ENCODE measurements at regions not wholly inside any gene's neighbourhood (a gene's known extent, or its start where the extent isn't known, plus 50 kb on each side); places are given as distances from the start of the nearest gene placed in this dataset.

DNA sequence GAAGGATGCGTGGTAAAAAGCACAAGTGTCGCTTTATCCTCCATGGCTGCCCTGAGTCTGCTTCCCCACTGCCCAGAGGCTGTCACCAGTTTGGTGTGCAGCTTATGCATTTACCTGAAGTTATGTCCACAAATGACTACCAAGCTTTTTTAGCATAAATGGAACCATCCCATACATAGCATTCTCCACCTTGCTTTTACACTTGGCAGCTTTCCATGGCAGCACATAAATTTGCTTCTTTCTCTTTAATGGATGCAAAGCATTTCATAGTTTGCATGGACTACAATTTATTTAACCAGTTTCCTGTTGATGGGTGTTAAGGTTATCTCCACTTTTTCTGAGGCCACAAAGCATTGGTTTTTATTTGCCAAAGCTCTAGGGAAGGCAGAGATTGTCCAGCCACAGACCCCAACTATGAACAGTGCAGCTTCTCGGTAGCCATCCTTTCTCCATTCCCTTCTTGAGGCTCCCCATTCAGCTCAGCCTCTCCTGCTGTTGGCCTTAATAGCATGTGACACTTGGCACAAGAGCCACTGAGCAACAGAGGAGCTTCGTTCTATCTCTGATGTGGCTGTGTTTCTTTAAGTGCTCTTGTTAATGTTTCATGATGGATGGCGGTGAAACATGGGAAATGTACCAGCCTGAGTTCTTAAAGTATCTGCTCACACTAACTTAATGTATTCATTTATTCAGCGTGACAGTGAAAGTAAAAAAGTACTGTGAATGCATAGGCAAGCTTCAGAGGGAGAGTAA lies 59.8 kb upstream of the NAV2 start:
- DNase-seq (ENCODE audit: low spot score), result no peak
- TF ChIP-seq POLR2AphosphoS5 (IDR thresholded peaks at IDR 0.05) (no peak), POLR2A (IDR thresholded peaks at IDR 0.05) (no peak)
- TF ChIP-seq, protein P1, sequence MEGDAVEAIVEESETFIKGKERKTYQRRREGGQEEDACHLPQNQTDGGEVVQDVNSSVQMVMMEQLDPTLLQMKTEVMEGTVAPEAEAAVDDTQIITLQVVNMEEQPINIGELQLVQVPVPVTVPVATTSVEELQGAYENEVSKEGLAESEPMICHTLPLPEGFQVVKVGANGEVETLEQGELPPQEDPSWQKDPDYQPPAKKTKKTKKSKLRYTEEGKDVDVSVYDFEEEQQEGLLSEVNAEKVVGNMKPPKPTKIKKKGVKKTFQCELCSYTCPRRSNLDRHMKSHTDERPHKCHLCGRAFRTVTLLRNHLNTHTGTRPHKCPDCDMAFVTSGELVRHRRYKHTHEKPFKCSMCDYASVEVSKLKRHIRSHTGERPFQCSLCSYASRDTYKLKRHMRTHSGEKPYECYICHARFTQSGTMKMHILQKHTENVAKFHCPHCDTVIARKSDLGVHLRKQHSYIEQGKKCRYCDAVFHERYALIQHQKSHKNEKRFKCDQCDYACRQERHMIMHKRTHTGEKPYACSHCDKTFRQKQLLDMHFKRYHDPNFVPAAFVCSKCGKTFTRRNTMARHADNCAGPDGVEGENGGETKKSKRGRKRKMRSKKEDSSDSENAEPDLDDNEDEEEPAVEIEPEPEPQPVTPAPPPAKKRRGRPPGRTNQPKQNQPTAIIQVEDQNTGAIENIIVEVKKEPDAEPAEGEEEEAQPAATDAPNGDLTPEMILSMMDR (IDR thresholded peaks at IDR 0.05), result no peak
- intact Hi-C loops (cut with DNase I), result no loop called here
- WGBS, result 82% methylated on average over 6 of the region's 6 CpGs
- H3K27me3 ChIP-seq (replicated peaks; ENCODE audit: insufficient read depth), result no peaks in the 10 kb centered on the region
- H3K36me3 ChIP-seq, result no peaks in the 10 kb centered on the region
- no peak overlapping the region for H3K27ac ChIP-seq
- H3K9me3 ChIP-seq, result no peaks in the 10 kb centered on the region
- no peaks in the 10 kb centered on the region for H3K4me1 ChIP-seq (replicated peaks)
- H3K4me3 ChIP-seq, result no peak overlapping the region

DNA sequence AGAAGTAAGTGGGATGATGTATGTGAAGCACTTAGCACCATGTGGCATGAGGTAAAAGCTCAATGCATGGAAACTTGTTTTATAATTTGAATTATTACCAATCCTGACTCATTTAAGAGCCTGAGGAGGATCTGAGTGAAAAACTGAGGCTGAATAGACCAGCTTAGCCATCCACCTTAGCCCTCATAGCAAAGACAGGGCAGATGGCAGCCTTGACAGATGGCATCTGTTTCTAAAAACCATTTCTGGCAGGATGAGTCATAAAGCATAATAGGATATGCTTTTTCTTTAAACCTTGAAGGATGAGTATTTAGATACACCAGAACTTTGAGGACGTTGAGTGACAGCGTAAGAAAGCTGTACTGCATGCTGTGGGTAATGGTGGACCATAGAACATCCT lies 61.0 kb upstream of the NAV2 start:
- Histone ChIP-seq H3K27ac (no peak overlapping the region), H3K9me3 (no peaks in the 10 kb centered on the region), H3K4me1 (replicated peaks) (no peaks in the 10 kb centered on the region), H3K27me3 (replicated peaks; ENCODE audit: insufficient read depth) (no peaks in the 10 kb centered on the region), H3K4me3 (no peak overlapping the region), H3K36me3 (no peaks in the 10 kb centered on the region)
- WGBS, result 94% methylated on average over 2 of the region's 2 CpGs
- no peak for DNase-seq (ENCODE audit: low spot score)
- TF ChIP-seq POLR2AphosphoS5 (IDR thresholded peaks at IDR 0.05), result no peak
- TF ChIP-seq, protein P1 (IDR thresholded peaks at IDR 0.05), result no peak
- no peak for TF ChIP-seq POLR2A (IDR thresholded peaks at IDR 0.05)
- intact Hi-C loops (cut with DNase I), result no loop called here

DNA sequence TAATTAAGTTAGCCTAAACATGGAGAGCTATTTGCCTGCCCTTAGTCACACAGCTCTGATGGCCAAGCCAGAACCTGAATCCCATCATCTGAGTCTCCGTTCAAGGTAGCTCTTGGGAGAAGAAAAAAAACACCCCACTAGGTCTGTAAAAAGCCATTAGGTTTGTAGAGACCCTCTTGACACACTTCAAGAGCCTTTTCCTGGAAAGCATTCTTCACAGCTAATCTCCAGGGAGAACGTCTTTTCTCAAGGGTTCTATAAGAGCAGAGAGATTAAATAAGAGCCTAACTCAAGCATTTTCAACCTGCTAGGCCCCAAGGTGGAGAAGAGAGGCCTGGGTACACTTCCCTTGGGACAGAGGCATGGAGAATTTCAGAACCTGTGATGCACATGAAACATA lies 61.6 kb upstream of the NAV2 start:
- H3K4me1 ChIP-seq (replicated peaks), result no peaks in the 10 kb centered on the region
- intact Hi-C loops (cut with DNase I), result no loop called here
- no peaks in the 10 kb centered on the region for H3K36me3 ChIP-seq
- no peak overlapping the region for H3K27ac ChIP-seq
- TF ChIP-seq, protein P1 (IDR thresholded peaks at IDR 0.05), result no peak
- TF ChIP-seq POLR2A (IDR thresholded peaks at IDR 0.05) (no peak), POLR2AphosphoS5 (IDR thresholded peaks at IDR 0.05) (no peak)
- H3K27me3 ChIP-seq (replicated peaks; ENCODE audit: insufficient read depth), result no peaks in the 10 kb centered on the region
- DNase-seq (ENCODE audit: low spot score), result no peak
- H3K9me3 ChIP-seq, result no peaks in the 10 kb centered on the region
- no peak overlapping the region for H3K4me3 ChIP-seq
- 86% methylated on average over 2 of the region's 2 CpGs for WGBS

DNA sequence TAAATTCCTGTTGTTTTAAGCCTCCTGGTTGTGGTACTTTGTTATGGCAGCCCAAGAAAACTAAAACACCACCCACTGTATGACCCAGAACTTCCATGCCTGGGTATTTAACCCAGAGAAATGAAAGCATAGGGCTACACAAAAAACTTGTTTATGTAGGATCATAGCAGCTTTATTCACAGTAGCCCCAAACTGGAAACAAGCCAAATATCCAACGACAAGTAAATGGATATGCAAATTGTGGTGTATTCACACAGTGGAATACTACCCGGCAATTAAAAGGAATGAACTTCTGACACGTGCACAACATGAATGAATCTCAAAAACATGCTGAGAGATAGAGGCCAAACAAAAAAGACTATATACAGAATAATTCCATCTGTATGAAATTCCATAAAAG lies 62.2 kb upstream of the NAV2 start:
- 69% methylated on average over 3 of the region's 3 CpGs for WGBS
- no peaks in the 10 kb centered on the region for H3K4me1 ChIP-seq (replicated peaks)
- DNase-seq (ENCODE audit: low spot score), result no peak
- H3K9me3 ChIP-seq, result no peaks in the 10 kb centered on the region
- TF ChIP-seq POLR2AphosphoS5 (IDR thresholded peaks at IDR 0.05) (no peak), POLR2A (IDR thresholded peaks at IDR 0.05) (no peak)
- TF ChIP-seq, protein P1 (IDR thresholded peaks at IDR 0.05), result no peak
- H3K27ac ChIP-seq, result no peak overlapping the region
- H3K27me3 ChIP-seq (replicated peaks; ENCODE audit: insufficient read depth), result no peaks in the 10 kb centered on the region
- no peak overlapping the region for H3K4me3 ChIP-seq
- H3K36me3 ChIP-seq, result no peaks in the 10 kb centered on the region
- intact Hi-C loops (cut with DNase I), result no loop called here

DNA sequence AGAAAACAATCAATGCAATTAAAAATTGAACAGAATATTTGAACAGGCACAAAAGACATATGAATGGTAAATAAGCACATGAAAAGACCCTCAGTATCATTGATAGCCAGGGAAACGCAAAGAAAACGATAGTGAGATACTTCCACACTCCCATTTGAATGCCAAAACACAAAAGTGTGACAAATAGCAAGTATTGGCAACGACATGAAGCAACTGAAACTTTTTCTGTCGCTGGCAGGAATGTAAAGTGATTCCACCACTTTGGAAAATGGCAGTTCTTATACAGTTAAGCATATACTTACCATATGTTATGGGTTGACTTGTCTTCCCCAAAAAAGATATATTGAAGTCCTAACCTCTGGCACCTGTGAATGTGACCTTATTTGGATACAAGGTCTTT lies 62.9 kb upstream of the NAV2 start:
- H3K4me3 ChIP-seq, result no peak overlapping the region
- no peaks in the 10 kb centered on the region for H3K27me3 ChIP-seq (replicated peaks; ENCODE audit: insufficient read depth)
- H3K36me3 ChIP-seq, result no peaks in the 10 kb centered on the region
- H3K9me3 ChIP-seq, result no peaks in the 10 kb centered on the region
- H3K4me1 ChIP-seq (replicated peaks), result no peaks in the 10 kb centered on the region
- no peak for TF ChIP-seq POLR2AphosphoS5 (IDR thresholded peaks at IDR 0.05)
- TF ChIP-seq POLR2A (IDR thresholded peaks at IDR 0.05), result no peak
- TF ChIP-seq, protein P1 (IDR thresholded peaks at IDR 0.05), result no peak
- intact Hi-C loops (cut with DNase I), result no loop called here
- 86% methylated on average over 4 of the region's 4 CpGs for WGBS
- DNase-seq (ENCODE audit: low spot score), result no peak
- no peak overlapping the region for H3K27ac ChIP-seq

Measured in prostate gland (tissue), 2 donors.